ENCODE measurements at regions not wholly inside any gene's neighbourhood (a gene's known extent, or its start where the extent isn't known, plus 50 kb on each side); places are given as distances from the start of the nearest gene placed in this dataset.

DNA sequence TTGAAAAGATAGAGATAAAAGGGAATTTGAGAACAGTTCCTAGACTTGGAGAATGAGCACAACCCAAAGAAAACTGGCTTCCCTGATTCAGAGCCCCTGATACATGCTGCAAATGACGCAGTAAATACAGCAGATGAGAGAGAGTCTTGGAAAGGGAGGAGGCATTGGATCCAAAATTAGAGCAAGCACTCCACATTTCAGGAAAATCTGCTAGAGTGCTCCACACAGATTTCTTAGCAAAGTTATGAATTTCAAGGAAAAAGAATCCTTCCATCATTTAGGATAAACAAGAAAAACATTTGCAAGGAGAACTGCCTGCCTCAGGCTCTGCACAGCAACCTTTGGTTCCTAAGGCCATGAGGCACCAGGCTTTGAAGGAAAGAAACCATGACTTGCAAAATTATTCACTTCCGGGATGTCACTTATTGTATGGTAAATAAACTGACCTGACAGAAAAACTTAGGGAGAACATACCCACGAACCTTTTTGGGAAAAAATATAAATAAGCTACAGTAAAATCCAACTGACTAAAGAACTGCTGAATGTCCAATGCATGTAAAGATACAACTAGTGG is 89.8 kb upstream of the RTL6 start:
- H3K36me3 ChIP-seq (ENCODE audit: control insufficient read depth in 4 of 4, insufficient read depth in 3 of 4, low read depth in 1 of 4, low read length in 3 of 4) = no peaks in the 10 kb centered on the region
- no peak overlapping the region for H3K27ac ChIP-seq (ENCODE audit: low read depth in 1 of 2, low read length in 2 of 2)
- H3K9me3 ChIP-seq (ENCODE audit: control insufficient read depth in 4 of 4, low read length in 3 of 4) = no peaks in the 10 kb centered on the region
- H3K4me1 ChIP-seq (ENCODE audit: control insufficient read depth in 4 of 4, insufficient read depth in 4 of 4, low read length in 3 of 4) = no peaks in the 10 kb centered on the region
- TF ChIP-seq JUND (IDR thresholded peaks at IDR 0.05) = no peak
- peaks cover 0 to 10% (median 1%) of the 10 kb centered on the region in 4 donors for H3K27me3 ChIP-seq (ENCODE audit: control insufficient read depth in 4 of 4, insufficient read depth in 4 of 4, low read length in 3 of 4)
- no peak overlapping the region for H3K9ac ChIP-seq (ENCODE audit: low read depth in 1 of 2, low read length in 2 of 2)
- 71% methylated on average over 3 of the region's 3 CpGs for WGBS
- no peak for DNase-seq (ENCODE audit: low spot score)
- H3K4me3 ChIP-seq (ENCODE audit: low read depth in 1 of 3, low read length in 3 of 3) = no peak overlapping the region

DNA sequence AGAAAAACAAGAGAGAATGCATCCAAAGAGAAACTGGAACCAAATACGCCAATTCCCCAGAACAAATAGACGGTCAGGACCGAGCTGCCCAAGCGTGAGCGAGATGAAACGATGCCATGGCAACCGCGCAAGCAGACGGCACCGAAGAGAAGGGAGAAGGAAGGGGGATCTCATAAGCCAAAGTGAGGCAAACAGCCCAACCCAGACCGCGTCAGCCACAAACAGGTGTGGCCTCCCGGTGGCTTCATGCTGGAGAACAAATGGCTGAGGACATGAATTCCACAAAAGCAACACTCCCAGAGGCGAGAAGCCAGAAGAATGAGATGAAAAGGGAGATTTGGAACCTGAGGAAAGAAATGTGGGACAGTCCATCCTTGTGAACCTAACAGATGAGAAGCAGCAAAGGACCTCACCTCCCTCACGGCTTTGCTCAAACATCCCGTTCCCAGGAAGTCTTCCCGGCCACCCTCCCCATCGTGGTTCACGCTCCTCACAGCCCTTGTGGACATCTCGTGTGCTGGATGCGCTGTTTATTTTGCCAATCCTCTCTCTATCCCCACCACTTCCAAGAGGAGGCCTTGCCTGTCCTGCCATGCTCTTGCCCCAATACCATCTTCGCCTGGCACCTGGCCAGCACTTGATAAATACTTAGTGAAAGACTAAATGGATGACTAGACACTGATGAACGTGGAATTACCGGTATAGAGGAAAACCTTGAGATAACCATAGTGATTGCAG is 89.1 kb upstream of the RTL6 start:
- DNase-seq (ENCODE audit: low spot score) = no peak
- Histone ChIP-seq H3K36me3 (ENCODE audit: control insufficient read depth in 4 of 4, insufficient read depth in 3 of 4, low read depth in 1 of 4, low read length in 3 of 4) (no peaks in the 10 kb centered on the region), H3K4me3 (ENCODE audit: low read depth in 1 of 3, low read length in 3 of 3) (no peak overlapping the region), H3K9ac (ENCODE audit: low read depth in 1 of 2, low read length in 2 of 2) (no peak overlapping the region), H3K27ac (ENCODE audit: low read depth in 1 of 2, low read length in 2 of 2) (no peak overlapping the region), H3K4me1 (ENCODE audit: control insufficient read depth in 4 of 4, insufficient read depth in 4 of 4, low read length in 3 of 4) (no peaks in the 10 kb centered on the region), H3K27me3 (ENCODE audit: control insufficient read depth in 4 of 4, insufficient read depth in 4 of 4, low read length in 3 of 4) (peaks cover 0 to 10% (median 1%) of the 10 kb centered on the region in 4 donors), H3K9me3 (ENCODE audit: control insufficient read depth in 4 of 4, low read length in 3 of 4) (no peaks in the 10 kb centered on the region)
- TF ChIP-seq GABPA (IDR thresholded peaks at IDR 0.05 in 1 of 2, conservative IDR thresholded peaks at IDR 0.05 in 1 of 2) = no peak
- no peak for TF ChIP-seq JUND (IDR thresholded peaks at IDR 0.05)
- TF ChIP-seq, protein P1, sequence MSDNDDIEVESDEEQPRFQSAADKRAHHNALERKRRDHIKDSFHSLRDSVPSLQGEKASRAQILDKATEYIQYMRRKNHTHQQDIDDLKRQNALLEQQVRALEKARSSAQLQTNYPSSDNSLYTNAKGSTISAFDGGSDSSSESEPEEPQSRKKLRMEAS (IDR thresholded peaks at IDR 0.05) = no peak
- TF ChIP-seq HNF4G (IDR thresholded peaks at IDR 0.05) = no peak
- no peak for TF ChIP-seq EGR1 (IDR thresholded peaks at IDR 0.05; ENCODE audit: low read depth in 2 of 2)
- TF ChIP-seq YY1 (IDR thresholded peaks at IDR 0.05) = no peak
- TF ChIP-seq, protein P2, sequence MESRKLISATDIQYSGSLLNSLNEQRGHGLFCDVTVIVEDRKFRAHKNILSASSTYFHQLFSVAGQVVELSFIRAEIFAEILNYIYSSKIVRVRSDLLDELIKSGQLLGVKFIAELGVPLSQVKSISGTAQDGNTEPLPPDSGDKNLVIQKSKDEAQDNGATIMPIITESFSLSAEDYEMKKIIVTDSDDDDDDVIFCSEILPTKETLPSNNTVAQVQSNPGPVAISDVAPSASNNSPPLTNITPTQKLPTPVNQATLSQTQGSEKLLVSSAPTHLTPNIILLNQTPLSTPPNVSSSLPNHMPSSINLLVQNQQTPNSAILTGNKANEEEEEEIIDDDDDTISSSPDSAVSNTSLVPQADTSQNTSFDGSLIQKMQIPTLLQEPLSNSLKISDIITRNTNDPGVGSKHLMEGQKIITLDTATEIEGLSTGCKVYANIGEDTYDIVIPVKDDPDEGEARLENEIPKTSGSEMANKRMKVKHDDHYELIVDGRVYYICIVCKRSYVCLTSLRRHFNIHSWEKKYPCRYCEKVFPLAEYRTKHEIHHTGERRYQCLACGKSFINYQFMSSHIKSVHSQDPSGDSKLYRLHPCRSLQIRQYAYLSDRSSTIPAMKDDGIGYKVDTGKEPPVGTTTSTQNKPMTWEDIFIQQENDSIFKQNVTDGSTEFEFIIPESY (IDR thresholded peaks at IDR 0.05) = no peak
- TF ChIP-seq RAD21 (IDR thresholded peaks at IDR 0.05) = no peak
- TF ChIP-seq FOXA1 (IDR thresholded peaks at IDR 0.05) = no peak
- TF ChIP-seq SP1 (IDR thresholded peaks at IDR 0.05) = no peak
- no peak for TF ChIP-seq NR2F2 (IDR thresholded peaks at IDR 0.05)
- no peak for TF ChIP-seq TAF1 (conservative IDR thresholded peaks at IDR 0.05)
- 43% methylated on average over 24 of the region's 24 CpGs for WGBS

DNA sequence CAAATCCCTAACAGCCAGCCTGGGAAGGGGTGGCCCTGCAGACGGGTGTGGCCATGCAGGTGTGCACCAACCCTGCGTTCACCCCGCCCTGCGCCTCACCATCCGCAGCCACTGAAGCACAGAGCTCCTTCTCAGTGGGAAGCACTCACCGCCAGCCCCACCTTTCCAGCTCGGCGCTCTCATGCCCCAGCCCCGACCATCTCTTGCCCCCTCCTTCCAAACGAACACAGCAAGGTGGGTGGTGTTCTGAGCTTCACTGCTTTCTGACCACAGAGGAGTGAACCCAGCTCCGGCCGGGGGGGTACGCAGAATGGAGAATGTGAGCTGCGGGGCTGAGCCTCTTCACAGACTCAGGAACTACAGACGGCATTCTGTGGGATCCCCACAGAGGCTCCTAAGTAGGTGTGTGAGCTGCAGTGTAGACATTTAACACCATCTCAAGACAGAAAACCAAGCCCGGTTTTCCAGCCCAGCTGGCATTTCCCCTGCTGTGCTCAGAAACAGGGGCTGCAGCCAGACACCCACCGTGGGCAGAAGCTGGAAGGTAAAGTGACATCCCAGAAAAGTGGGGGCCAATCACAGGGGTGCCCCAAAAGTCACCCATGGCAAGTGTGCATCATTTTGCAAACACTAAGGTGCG is 88.4 kb upstream of the RTL6 start:
- Histone ChIP-seq H3K4me3 (ENCODE audit: low read depth in 1 of 3, low read length in 3 of 3) (no peak overlapping the region), H3K27me3 (ENCODE audit: control insufficient read depth in 4 of 4, insufficient read depth in 4 of 4, low read length in 3 of 4) (peaks cover 0 to 10% (median 1%) of the 10 kb centered on the region in 4 donors), H3K4me1 (ENCODE audit: control insufficient read depth in 4 of 4, insufficient read depth in 4 of 4, low read length in 3 of 4) (no peaks in the 10 kb centered on the region), H3K27ac (ENCODE audit: low read depth in 1 of 2, low read length in 2 of 2) (no peak overlapping the region), H3K36me3 (ENCODE audit: control insufficient read depth in 4 of 4, insufficient read depth in 3 of 4, low read depth in 1 of 4, low read length in 3 of 4) (no peaks in the 10 kb centered on the region), H3K9ac (ENCODE audit: low read depth in 1 of 2, low read length in 2 of 2) (no peak overlapping the region), H3K9me3 (ENCODE audit: control insufficient read depth in 4 of 4, low read length in 3 of 4) (no peaks in the 10 kb centered on the region)
- 44% methylated on average over 18 of the region's 18 CpGs for WGBS
- DNase-seq (ENCODE audit: low spot score) = no peak
- TF ChIP-seq NR2F2 (IDR thresholded peaks at IDR 0.05) (no peak), TAF1 (conservative IDR thresholded peaks at IDR 0.05) (no peak), HNF4A (conservative IDR thresholded peaks at IDR 0.05) (no peak), HNF4G (IDR thresholded peaks at IDR 0.05) (no peak)
- TF ChIP-seq, protein P3, sequence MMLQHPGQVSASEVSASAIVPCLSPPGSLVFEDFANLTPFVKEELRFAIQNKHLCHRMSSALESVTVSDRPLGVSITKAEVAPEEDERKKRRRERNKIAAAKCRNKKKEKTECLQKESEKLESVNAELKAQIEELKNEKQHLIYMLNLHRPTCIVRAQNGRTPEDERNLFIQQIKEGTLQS (IDR thresholded peaks at IDR 0.05) = no peak
- TF ChIP-seq, protein P1 (IDR thresholded peaks at IDR 0.05) = no peak
- TF ChIP-seq, protein P4, sequence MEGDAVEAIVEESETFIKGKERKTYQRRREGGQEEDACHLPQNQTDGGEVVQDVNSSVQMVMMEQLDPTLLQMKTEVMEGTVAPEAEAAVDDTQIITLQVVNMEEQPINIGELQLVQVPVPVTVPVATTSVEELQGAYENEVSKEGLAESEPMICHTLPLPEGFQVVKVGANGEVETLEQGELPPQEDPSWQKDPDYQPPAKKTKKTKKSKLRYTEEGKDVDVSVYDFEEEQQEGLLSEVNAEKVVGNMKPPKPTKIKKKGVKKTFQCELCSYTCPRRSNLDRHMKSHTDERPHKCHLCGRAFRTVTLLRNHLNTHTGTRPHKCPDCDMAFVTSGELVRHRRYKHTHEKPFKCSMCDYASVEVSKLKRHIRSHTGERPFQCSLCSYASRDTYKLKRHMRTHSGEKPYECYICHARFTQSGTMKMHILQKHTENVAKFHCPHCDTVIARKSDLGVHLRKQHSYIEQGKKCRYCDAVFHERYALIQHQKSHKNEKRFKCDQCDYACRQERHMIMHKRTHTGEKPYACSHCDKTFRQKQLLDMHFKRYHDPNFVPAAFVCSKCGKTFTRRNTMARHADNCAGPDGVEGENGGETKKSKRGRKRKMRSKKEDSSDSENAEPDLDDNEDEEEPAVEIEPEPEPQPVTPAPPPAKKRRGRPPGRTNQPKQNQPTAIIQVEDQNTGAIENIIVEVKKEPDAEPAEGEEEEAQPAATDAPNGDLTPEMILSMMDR (IDR thresholded peaks at IDR 0.05; ENCODE audit: low read depth, low read length, missing input control) = no peak
- TF ChIP-seq, protein P5, sequence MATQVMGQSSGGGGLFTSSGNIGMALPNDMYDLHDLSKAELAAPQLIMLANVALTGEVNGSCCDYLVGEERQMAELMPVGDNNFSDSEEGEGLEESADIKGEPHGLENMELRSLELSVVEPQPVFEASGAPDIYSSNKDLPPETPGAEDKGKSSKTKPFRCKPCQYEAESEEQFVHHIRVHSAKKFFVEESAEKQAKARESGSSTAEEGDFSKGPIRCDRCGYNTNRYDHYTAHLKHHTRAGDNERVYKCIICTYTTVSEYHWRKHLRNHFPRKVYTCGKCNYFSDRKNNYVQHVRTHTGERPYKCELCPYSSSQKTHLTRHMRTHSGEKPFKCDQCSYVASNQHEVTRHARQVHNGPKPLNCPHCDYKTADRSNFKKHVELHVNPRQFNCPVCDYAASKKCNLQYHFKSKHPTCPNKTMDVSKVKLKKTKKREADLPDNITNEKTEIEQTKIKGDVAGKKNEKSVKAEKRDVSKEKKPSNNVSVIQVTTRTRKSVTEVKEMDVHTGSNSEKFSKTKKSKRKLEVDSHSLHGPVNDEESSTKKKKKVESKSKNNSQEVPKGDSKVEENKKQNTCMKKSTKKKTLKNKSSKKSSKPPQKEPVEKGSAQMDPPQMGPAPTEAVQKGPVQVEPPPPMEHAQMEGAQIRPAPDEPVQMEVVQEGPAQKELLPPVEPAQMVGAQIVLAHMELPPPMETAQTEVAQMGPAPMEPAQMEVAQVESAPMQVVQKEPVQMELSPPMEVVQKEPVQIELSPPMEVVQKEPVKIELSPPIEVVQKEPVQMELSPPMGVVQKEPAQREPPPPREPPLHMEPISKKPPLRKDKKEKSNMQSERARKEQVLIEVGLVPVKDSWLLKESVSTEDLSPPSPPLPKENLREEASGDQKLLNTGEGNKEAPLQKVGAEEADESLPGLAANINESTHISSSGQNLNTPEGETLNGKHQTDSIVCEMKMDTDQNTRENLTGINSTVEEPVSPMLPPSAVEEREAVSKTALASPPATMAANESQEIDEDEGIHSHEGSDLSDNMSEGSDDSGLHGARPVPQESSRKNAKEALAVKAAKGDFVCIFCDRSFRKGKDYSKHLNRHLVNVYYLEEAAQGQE (IDR thresholded peaks at IDR 0.05) = no peak

Data from liver (tissue), 8 donors.